OCI-LY7 (cell line): ENCODE measurements at regions not wholly inside any gene's neighbourhood (a gene's known extent, or its start where the extent isn't known, plus 50 kb on each side); places are given as distances from the start of the nearest gene placed in this dataset.

Experiments
- EZH2phosphoT487 ChIP-seq: fragments of 200-600 bp; sonication (generic); IDR thresholded peaks from 2 replicates; pipeline ENCODE4 v1.6.1; 2018; ENCODE audit warnings: low read depth, borderline replicate concordance, mild to moderate bottlenecking, mixed run types, antibody characterized with exemption, low read length, moderate library complexity, mixed read lengths
- TF ChIP-seq, protein P1 (sequence below): fragments of 200-600 bp; sonication (generic); conservative IDR thresholded peaks from 2 replicates; pipeline ENCODE4 v1.5.1; 2014; ENCODE audit warnings: mild to moderate bottlenecking, antibody characterized with exemption, low read length, moderate library complexity, mixed read lengths

DNA sequence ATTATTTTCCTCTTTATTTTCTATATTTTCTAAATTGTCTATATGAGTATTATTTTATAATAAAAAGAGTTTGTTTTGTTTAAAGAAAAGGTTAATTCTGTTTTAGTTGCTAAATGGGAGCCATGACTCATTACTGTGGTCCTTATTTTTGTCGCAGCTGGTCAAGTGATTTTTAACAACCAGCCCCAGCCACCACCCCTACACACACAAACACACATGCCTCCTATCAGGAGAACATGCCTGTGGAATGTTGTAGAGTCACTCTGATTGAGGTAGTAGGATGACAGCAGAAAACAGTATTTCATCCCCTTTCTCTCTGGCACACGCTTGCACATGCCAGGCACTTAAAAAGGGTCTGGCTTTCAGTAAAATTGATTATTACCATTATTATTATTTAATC lies 68.6 kb upstream of the GDF10 start:
- TF ChIP-seq, protein P1, sequence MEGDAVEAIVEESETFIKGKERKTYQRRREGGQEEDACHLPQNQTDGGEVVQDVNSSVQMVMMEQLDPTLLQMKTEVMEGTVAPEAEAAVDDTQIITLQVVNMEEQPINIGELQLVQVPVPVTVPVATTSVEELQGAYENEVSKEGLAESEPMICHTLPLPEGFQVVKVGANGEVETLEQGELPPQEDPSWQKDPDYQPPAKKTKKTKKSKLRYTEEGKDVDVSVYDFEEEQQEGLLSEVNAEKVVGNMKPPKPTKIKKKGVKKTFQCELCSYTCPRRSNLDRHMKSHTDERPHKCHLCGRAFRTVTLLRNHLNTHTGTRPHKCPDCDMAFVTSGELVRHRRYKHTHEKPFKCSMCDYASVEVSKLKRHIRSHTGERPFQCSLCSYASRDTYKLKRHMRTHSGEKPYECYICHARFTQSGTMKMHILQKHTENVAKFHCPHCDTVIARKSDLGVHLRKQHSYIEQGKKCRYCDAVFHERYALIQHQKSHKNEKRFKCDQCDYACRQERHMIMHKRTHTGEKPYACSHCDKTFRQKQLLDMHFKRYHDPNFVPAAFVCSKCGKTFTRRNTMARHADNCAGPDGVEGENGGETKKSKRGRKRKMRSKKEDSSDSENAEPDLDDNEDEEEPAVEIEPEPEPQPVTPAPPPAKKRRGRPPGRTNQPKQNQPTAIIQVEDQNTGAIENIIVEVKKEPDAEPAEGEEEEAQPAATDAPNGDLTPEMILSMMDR, result no peak
- TF ChIP-seq EZH2phosphoT487, result no peak
